ENCODE measurements at regions not wholly inside any gene's neighbourhood (a gene's known extent, or its start where the extent isn't known, plus 50 kb on each side); places are given as distances from the start of the nearest gene placed in this dataset.
A peak's percentile ranks its signal among the peaks of the same experiment; 100 is the strongest.

GRCh38 chr12:126663304-126664094 lies 1598.3 kb downstream of the AACS start:
- DNase-seq = peak in 1 of 2 donors; percentile 5
- no peak for TF ChIP-seq CTCF (IDR thresholded peaks at IDR 0.05)
- TF ChIP-seq POLR2AphosphoS5 (IDR thresholded peaks at IDR 0.05) = no peak
- TF ChIP-seq EP300 (IDR thresholded peaks at IDR 0.05) = no peak
- TF ChIP-seq POLR2A (IDR thresholded peaks at IDR 0.05) = no peak
- intact Hi-C loops (cut with DNase I; ENCODE audit: low total_unique reads) = no loop called here
- no peak overlapping the region for H3K27ac ChIP-seq
- no peaks in the 10 kb centered on the region for H3K36me3 ChIP-seq
- H3K4me3 ChIP-seq = no peak overlapping the region
- no peaks in the 10 kb centered on the region for H3K4me1 ChIP-seq
- peaks cover 0 to 29% (median 6%) of the 10 kb centered on the region in 4 donors for H3K9me3 ChIP-seq
- 38 to 44% (median 40%) methylated on average over 6 of the region's 6 CpGs for WGBS, 5 donors
- no peaks in the 10 kb centered on the region for H3K27me3 ChIP-seq

- Histone ChIP-seq H3K9me3 (peaks cover 0 to 14% (median 6%) of the 10 kb centered on the region in 4 donors), H3K4me1 (no peaks in the 10 kb centered on the region), H3K27me3 (no peaks in the 10 kb centered on the region), H3K27ac (no peak overlapping the region), H3K36me3 (no peaks in the 10 kb centered on the region), H3K4me3 (no peak overlapping the region)
- intact Hi-C loops (cut with DNase I; ENCODE audit: low total_unique reads) = no loop called here
- 61 to 75% (median 65%) methylated on average over 4 of the region's 4 CpGs for WGBS, 5 donors
- DNase-seq = no peak
- TF ChIP-seq POLR2AphosphoS5 (IDR thresholded peaks at IDR 0.05) (no peak), POLR2A (IDR thresholded peaks at IDR 0.05) (no peak), EP300 (IDR thresholded peaks at IDR 0.05) (no peak), CTCF (IDR thresholded peaks at IDR 0.05) (no peak)
Measured at GRCh38 chr12:126667339-126667738, 1599.6 kb upstream of the TMEM132C start.

- H3K27ac ChIP-seq = no peak overlapping the region
- no peaks in the 10 kb centered on the region for H3K27me3 ChIP-seq
- H3K9me3 ChIP-seq = peaks cover 0 to 11% (median 2%) of the 10 kb centered on the region in 4 donors
- no peak overlapping the region for H3K4me3 ChIP-seq
- TF ChIP-seq CTCF (IDR thresholded peaks at IDR 0.05) = no peak
- no peak for TF ChIP-seq POLR2AphosphoS5 (IDR thresholded peaks at IDR 0.05)
- no peak for TF ChIP-seq POLR2A (IDR thresholded peaks at IDR 0.05)
- no peak for TF ChIP-seq EP300 (IDR thresholded peaks at IDR 0.05)
- no peak for DNase-seq
- no peaks in the 10 kb centered on the region for H3K36me3 ChIP-seq
- intact Hi-C loops (cut with DNase I; ENCODE audit: low total_unique reads) = no loop called here
- H3K4me1 ChIP-seq = no peaks in the 10 kb centered on the region
- WGBS, 5 donors = 83 to 90% (median 88%) methylated on average over 1 of the region's 1 CpG
Measured at GRCh38 chr12:126668538-126668937, 1598.4 kb upstream of the TMEM132C start.

GRCh38 chr12:126668961-126669360 lies 1598.0 kb upstream of the TMEM132C start:
- no peaks in the 10 kb centered on the region for H3K27me3 ChIP-seq
- H3K4me3 ChIP-seq = no peak overlapping the region
- WGBS, 5 donors = 47 to 61% (median 55%) methylated on average over 2 of the region's 2 CpGs
- H3K4me1 ChIP-seq = no peaks in the 10 kb centered on the region
- H3K9me3 ChIP-seq = peaks cover 0 to 9% (median 3%) of the 10 kb centered on the region in 4 donors
- TF ChIP-seq POLR2AphosphoS5 (IDR thresholded peaks at IDR 0.05) = no peak
- no peak for TF ChIP-seq CTCF (IDR thresholded peaks at IDR 0.05)
- no peak for TF ChIP-seq EP300 (IDR thresholded peaks at IDR 0.05)
- no peak for TF ChIP-seq POLR2A (IDR thresholded peaks at IDR 0.05)
- no peaks in the 10 kb centered on the region for H3K36me3 ChIP-seq
- no peak for DNase-seq
- intact Hi-C loops (cut with DNase I; ENCODE audit: low total_unique reads) = no loop called here
- H3K27ac ChIP-seq = no peak overlapping the region

All from stomach (tissue), 8 donors.